ENCODE measurements at regions not wholly inside any gene's neighbourhood (a gene's known extent, or its start where the extent isn't known, plus 50 kb on each side); places are given as distances from the start of the nearest gene placed in this dataset.

DNA sequence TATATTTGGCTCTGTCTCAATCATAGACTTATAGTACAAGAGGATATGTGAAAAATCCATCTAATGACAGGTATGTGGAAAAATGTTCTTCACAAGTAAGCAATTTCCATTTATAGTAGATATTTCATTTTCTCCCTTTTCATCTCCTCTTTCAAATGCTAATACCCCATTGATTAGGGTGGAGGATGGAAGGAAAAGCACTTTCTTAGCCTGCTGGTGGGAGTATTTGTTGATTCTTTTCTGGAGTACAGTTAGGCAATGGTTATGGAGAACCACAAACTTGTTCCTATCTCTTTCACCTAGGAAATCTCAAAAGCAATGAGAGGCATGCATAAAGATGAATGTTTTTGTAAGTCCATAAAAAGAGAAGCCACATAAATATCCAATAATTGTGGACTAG, 108.0 kb upstream of the CREB5 start:
- TF ChIP-seq, protein P1, sequence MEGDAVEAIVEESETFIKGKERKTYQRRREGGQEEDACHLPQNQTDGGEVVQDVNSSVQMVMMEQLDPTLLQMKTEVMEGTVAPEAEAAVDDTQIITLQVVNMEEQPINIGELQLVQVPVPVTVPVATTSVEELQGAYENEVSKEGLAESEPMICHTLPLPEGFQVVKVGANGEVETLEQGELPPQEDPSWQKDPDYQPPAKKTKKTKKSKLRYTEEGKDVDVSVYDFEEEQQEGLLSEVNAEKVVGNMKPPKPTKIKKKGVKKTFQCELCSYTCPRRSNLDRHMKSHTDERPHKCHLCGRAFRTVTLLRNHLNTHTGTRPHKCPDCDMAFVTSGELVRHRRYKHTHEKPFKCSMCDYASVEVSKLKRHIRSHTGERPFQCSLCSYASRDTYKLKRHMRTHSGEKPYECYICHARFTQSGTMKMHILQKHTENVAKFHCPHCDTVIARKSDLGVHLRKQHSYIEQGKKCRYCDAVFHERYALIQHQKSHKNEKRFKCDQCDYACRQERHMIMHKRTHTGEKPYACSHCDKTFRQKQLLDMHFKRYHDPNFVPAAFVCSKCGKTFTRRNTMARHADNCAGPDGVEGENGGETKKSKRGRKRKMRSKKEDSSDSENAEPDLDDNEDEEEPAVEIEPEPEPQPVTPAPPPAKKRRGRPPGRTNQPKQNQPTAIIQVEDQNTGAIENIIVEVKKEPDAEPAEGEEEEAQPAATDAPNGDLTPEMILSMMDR (IDR thresholded peaks at IDR 0.05; ENCODE audit: control extremely low read depth, extremely low read depth, low read depth, missing control alignments) = no peak
- POLR2A ChIA-PET = no interaction called here
- DNase-seq (ENCODE audit: extremely low spot score) = no peak
- CTCF ChIA-PET = no interaction called here

DNA sequence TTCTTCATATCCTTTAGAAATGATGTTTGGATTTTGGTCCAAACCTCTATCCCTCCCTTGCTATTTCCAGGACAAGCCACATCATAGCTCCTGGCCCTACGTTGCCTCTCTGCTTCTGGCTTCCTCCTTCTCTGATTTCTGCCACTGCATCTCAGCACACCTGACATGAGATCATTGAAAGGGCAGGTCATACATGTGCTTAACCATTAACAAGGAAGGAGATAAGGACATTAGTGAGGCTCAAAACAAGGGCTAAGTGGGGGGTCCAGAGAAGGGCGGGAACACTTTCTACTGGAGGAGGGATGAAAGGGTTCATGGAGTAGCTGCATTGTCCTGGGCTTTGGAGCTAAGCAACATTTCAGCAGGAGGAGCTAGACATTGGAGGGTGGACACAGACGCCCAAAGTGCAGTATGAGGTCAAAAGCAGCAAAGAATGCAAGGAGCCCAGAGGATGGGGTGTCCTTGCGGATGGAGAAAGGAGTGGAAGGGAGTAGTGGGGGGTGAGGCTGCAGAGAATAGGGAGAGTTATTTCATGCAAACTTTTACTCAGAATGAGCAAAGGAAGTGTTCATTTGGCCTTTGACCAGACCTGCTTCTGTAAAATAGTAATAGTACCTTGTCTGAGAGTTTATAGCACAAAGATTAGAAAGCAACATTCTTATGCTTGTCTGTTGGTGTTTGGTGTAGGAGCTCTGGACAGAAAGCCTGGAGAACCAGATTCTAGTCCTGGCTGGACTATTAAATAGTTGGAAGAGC, 102.4 kb upstream of the CREB5 start:
- CTCF ChIA-PET = interaction anchor here (2.3 kb wide), 1 partner anchor 13 kb away, joined by 9 read pairs; no protein-coding TSS in a partner anchor
- TF ChIP-seq, protein P1 (IDR thresholded peaks at IDR 0.05; ENCODE audit: control extremely low read depth, extremely low read depth, low read depth, missing control alignments) = no peak
- DNase-seq (ENCODE audit: extremely low spot score) = no peak
- POLR2A ChIA-PET = no interaction called here

DNA sequence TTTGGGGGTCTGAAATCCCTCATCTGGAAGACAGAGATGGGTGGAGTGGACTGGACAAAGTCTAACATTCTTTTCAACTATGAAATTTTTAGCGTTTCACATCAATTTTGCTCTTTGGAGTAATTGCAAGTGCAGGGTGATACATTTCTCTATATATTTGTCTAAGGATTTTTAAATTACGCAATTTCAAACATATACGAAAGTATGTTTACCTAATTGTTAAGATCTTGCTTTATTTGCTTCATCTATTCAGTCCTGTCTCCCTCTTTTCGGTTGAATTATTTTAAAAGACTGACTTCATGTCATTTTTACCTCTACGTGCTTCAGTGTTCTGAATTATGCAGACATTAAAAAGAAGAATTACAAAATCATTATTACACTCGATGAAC, 101.9 kb upstream of the CREB5 start:
- ChIA-PET POLR2A (no interaction called here), CTCF (interaction anchor here (2.3 kb wide), 1 partner anchor 14 kb away, joined by 9 read pairs; no protein-coding TSS in a partner anchor)
- DNase-seq (ENCODE audit: extremely low spot score) = no peak
- TF ChIP-seq, protein P1 (IDR thresholded peaks at IDR 0.05; ENCODE audit: control extremely low read depth, extremely low read depth, low read depth, missing control alignments) = no peak

DNA sequence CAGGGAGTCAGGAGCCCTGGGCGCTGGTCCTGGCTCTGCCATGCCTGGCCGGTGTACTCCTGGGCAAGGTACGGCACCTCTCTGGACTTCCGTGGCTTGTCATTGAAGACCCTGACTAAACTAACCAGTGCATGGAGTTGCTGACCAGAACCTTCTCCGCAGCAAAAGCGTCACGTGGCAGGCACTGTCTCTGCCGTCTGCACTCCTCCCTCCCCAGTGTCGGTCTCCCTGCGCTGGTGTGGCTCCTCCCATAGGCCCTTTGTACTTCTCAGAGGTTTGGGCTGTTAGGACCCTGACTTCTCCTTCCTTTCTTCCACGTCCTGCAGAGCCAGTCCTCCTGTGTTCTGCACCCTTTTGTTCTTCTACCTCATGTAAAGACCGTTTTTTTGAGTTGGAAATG, 100.6 kb upstream of the CREB5 start:
- TF ChIP-seq, protein P1 (IDR thresholded peaks at IDR 0.05; ENCODE audit: control extremely low read depth, extremely low read depth, low read depth, missing control alignments) = no peak
- ChIA-PET POLR2A (no interaction called here), CTCF (no interaction called here)

DNA sequence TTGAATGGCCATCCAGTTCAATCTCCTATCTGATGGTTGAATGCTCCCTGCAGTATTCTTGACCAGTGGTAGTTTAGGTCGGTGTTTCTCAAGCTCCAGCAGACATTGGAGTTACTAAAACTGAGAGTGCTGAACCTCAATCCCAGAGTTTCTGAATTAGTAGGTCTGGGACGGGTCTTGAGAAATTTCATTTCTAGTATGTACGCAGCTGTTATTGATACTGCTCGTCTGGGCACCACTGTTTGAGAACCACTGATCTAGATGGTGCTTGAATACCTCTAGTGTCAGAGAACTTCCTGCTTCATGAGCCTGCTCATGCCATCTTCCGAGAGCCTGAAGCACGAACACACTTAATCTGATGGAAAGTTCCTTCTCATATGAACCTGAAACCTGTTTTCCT, 99.4 kb upstream of the CREB5 start:
- POLR2A ChIA-PET = no interaction called here
- CTCF ChIA-PET = no interaction called here
- DNase-seq (ENCODE audit: extremely low spot score) = no peak
- TF ChIP-seq, protein P1 (IDR thresholded peaks at IDR 0.05; ENCODE audit: control extremely low read depth, extremely low read depth, low read depth, missing control alignments) = no peak

More for the DNA sequence above, 100.6 kb upstream of the CREB5 start:
- no peak for DNase-seq (ENCODE audit: extremely low spot score)

DNA sequence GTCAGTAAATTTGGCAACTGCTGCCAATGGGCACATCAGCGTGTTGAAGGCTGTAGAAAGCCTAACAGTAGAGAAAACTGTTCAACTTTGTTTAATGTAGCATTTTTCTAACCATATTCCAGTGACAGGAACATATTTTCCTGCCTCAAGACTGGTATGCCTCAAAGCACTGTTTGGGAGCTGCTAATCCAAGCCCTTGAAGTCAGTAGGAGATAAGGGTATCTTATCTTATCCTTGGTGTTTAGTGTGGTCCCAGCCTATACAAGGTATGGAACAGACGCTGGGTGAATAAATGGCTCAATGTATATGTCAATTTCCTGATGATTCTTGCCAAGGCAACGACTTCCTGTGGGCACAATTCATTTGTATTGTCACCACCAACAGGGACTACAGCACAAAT, 97.5 kb upstream of the CREB5 start:
- TF ChIP-seq, protein P1 (IDR thresholded peaks at IDR 0.05; ENCODE audit: control extremely low read depth, extremely low read depth, low read depth, missing control alignments) = no peak
- CTCF ChIA-PET = no interaction called here
- DNase-seq (ENCODE audit: extremely low spot score) = no peak
- POLR2A ChIA-PET = no interaction called here

Measured in GM10248 (cell line).